H9 (cell line): ENCODE measurements at regions not wholly inside any gene's neighbourhood (a gene's known extent, or its start where the extent isn't known, plus 50 kb on each side); places are given as distances from the start of the nearest gene placed in this dataset.

ENCODE experiments used
- DNase-seq: peaks from one replicate; pipeline ENCODE4 v3.0.0-alpha.2; 2017
- H2AFZ ChIP-seq: one replicate; pipeline ENCODE4 v1.6.1; 2013; ENCODE audit warnings: mild to moderate bottlenecking, low read length, control low read depth, moderate library complexity
- H2AK5ac ChIP-seq: 2 replicates; pipeline ENCODE4 v1.6.1; 2013; ENCODE audit warnings: low read length, control low read depth, mixed read lengths; ENCODE audit not compliant: insufficient read length
- H2BK120ac ChIP-seq: one replicate; pipeline ENCODE4 v1.6.1; 2013; ENCODE audit warnings: low read depth, mild to moderate bottlenecking, low read length, control low read depth, inconsistent platforms; ENCODE audit not compliant: poor library complexity, severe bottlenecking
- H2BK12ac ChIP-seq: 2 replicates; pipeline ENCODE4 v1.6.1; 2013; ENCODE audit warnings: low read length, control low read depth, mixed read lengths, low read depth; ENCODE audit not compliant: insufficient read length
- H2BK15ac ChIP-seq: 2 replicates; pipeline ENCODE4 v1.6.1; 2013; ENCODE audit warnings: low read depth, low read length, control low read depth
- H2BK20ac ChIP-seq: one replicate; pipeline ENCODE4 v1.6.1; 2013; ENCODE audit warnings: low read depth, mild to moderate bottlenecking, low read length, control low read depth, inconsistent platforms; ENCODE audit not compliant: poor library complexity, severe bottlenecking
- H2BK5ac ChIP-seq: 2 replicates; pipeline ENCODE4 v1.6.1; 2013; ENCODE audit warnings: low read length, control low read depth, mixed read lengths; ENCODE audit not compliant: insufficient read length
- H3K14ac ChIP-seq: 2 replicates; pipeline ENCODE4 v1.6.1; 2013; ENCODE audit warnings: low read length, control low read depth; ENCODE audit not compliant: insufficient read depth
- H3K18ac ChIP-seq: 2 replicates; pipeline ENCODE4 v1.6.1; 2013; ENCODE audit warnings: low read depth, mild to moderate bottlenecking, mixed read lengths, low read length, control low read depth; ENCODE audit not compliant: insufficient read length
- H3K23ac ChIP-seq: 2 replicates; pipeline ENCODE4 v1.6.1; 2013; ENCODE audit warnings: low read length, control low read depth, mixed read lengths, low read depth; ENCODE audit not compliant: insufficient read length
- H3K23me2 ChIP-seq: 2 replicates; pipeline ENCODE4 v1.6.1; 2013; ENCODE audit warnings: low read depth, mild to moderate bottlenecking, mixed read lengths, low read length, control low read depth; ENCODE audit not compliant: insufficient read length, poor library complexity, severe bottlenecking
- H3K27ac ChIP-seq: 2 replicates; pipeline ENCODE4 v1.5.1; 2013; ENCODE audit warnings: low read length, control low read depth, mixed read lengths, low read depth; ENCODE audit not compliant: insufficient read length
- H3K27me3 ChIP-seq: 2 replicates; pipeline ENCODE4 v1.6.1; 2013; ENCODE audit warnings: low read length, control low read depth, inconsistent platforms; ENCODE audit not compliant: insufficient read depth
- H3K4ac ChIP-seq: 2 replicates; pipeline ENCODE4 v1.6.1; 2013; ENCODE audit warnings: low read depth, mild to moderate bottlenecking, control low read depth, inconsistent platforms, low read length, moderate library complexity
- H3K4me1 ChIP-seq: 2 replicates; pipeline ENCODE4 v1.6.1; 2013; ENCODE audit warnings: low read length, control low read depth, inconsistent platforms; ENCODE audit not compliant: insufficient read depth
- H3K4me2 ChIP-seq: 2 replicates; pipeline ENCODE4 v1.6.1; 2013; ENCODE audit warnings: low read length, control low read depth, mixed read lengths; ENCODE audit not compliant: insufficient read length, insufficient read depth
- H3K56ac ChIP-seq: 2 replicates; pipeline ENCODE4 v1.6.1; 2013; ENCODE audit warnings: low read depth, mild to moderate bottlenecking, mixed read lengths, low read length, control low read depth; ENCODE audit not compliant: insufficient read length
- H3K79me1 ChIP-seq: 2 replicates; pipeline ENCODE4 v1.6.1; 2013; ENCODE audit warnings: low read depth, mild to moderate bottlenecking, moderate library complexity, low read length, control low read depth, inconsistent platforms; ENCODE audit not compliant: insufficient read depth, poor library complexity, severe bottlenecking
- H3K79me2 ChIP-seq: 2 replicates; pipeline ENCODE4 v1.6.1; 2013; ENCODE audit warnings: low read length, control low read depth, inconsistent platforms; ENCODE audit not compliant: insufficient read depth
- H3K9ac ChIP-seq: 2 replicates; pipeline ENCODE4 v1.6.1; 2013; ENCODE audit warnings: low read length, control low read depth, mixed read lengths; ENCODE audit not compliant: insufficient read length; ENCODE audit errors: extremely low read depth
- H3K9me3 ChIP-seq: one replicate; pipeline ENCODE4 v1.6.1; 2013; ENCODE audit warnings: low read depth, low read length, inconsistent platforms; ENCODE audit not compliant: control insufficient read depth
- H3T11ph ChIP-seq: one replicate; pipeline ENCODE4 v1.6.1; 2013; ENCODE audit warnings: mild to moderate bottlenecking, low read length, control low read depth, inconsistent platforms
- H4K20me1 ChIP-seq: one replicate; pipeline ENCODE4 v1.6.1; 2013; ENCODE audit not compliant: control insufficient read depth, insufficient read length, insufficient read depth
- H4K5ac ChIP-seq: 2 replicates; pipeline ENCODE4 v1.6.1; 2013; ENCODE audit warnings: low read depth, mild to moderate bottlenecking, mixed read lengths, low read length, control low read depth; ENCODE audit not compliant: insufficient read length
- H4K8ac ChIP-seq: replicated peaks from 2 replicates; pipeline ENCODE4 v1.6.1; 2013; ENCODE audit warnings: low read length, control low read depth, mixed read lengths, low read depth; ENCODE audit not compliant: insufficient read length
- H4K91ac ChIP-seq: 2 replicates; pipeline ENCODE4 v1.6.1; 2013; ENCODE audit warnings: low read depth, mild to moderate bottlenecking, moderate library complexity, mixed read lengths, low read length, control low read depth; ENCODE audit not compliant: insufficient read length
- H3K27ac Mint-ChIP-seq, 3 experiments: 2 replicates in 2 of 3; 3 replicates in 1 of 3; pipeline ENCODE4 v1.8.0; 2020 to 2021; ENCODE audit warnings: mixed read lengths in 3 of 3, mild to moderate bottlenecking in 1 of 3, moderate library complexity in 1 of 3
- H3K27me3 Mint-ChIP-seq: 2 replicates; pipeline ENCODE4 v1.8.0; 2021; ENCODE audit warnings: low read depth, mild to moderate bottlenecking, moderate library complexity, mixed read lengths
- H3K36me3 Mint-ChIP-seq, 3 experiments: 2 replicates in 2 of 3; 3 replicates in 1 of 3; pipeline ENCODE4 v1.8.0; 2020 to 2021; ENCODE audit warnings: low read depth in 3 of 3, mixed read lengths in 3 of 3; ENCODE audit not compliant: insufficient read depth in 1 of 3
- H3K4me1 Mint-ChIP-seq, 2 experiments: 2 replicates each; pipeline ENCODE4 v1.8.0; 2020; ENCODE audit warnings: mixed read lengths in 2 of 2
- H3K4me3 Mint-ChIP-seq, 2 experiments: 2 replicates in 1 of 2; 3 replicates in 1 of 2; pipeline ENCODE4 v1.8.0; 2020 to 2021; ENCODE audit warnings: mild to moderate bottlenecking in 2 of 2, mixed read lengths in 2 of 2, moderate library complexity in 1 of 2
- H3K9me3 Mint-ChIP-seq, 2 experiments: 2 replicates in 1 of 2; 3 replicates in 1 of 2; pipeline ENCODE4 v1.8.0; 2020; ENCODE audit warnings: mild to moderate bottlenecking in 2 of 2, mixed read lengths in 2 of 2, moderate library complexity in 1 of 2
- WGBS: extraction: QIAGEN DNeasy Blood & Tissue Kit; methylation state at CpG from one replicate; pipeline ENCODE4 v1.1.7; 2013; ENCODE audit warnings: missing lambda C conversion rate, low lambda C conversion rate, mixed read lengths; ENCODE audit not compliant: insufficient read length; ENCODE audit errors: extremely low coverage; 5-methylcytosine and 5-hydroxymethylcytosine counted together
- TF ChIP-seq, protein P1 (sequence below): fragments of 200-600 bp; sonication (generic); conservative IDR thresholded peaks from 3 replicates; pipeline ENCODE4 v1.8.0; 2021; ENCODE audit warnings: antibody characterized with exemption, mild to moderate bottlenecking

DNA sequence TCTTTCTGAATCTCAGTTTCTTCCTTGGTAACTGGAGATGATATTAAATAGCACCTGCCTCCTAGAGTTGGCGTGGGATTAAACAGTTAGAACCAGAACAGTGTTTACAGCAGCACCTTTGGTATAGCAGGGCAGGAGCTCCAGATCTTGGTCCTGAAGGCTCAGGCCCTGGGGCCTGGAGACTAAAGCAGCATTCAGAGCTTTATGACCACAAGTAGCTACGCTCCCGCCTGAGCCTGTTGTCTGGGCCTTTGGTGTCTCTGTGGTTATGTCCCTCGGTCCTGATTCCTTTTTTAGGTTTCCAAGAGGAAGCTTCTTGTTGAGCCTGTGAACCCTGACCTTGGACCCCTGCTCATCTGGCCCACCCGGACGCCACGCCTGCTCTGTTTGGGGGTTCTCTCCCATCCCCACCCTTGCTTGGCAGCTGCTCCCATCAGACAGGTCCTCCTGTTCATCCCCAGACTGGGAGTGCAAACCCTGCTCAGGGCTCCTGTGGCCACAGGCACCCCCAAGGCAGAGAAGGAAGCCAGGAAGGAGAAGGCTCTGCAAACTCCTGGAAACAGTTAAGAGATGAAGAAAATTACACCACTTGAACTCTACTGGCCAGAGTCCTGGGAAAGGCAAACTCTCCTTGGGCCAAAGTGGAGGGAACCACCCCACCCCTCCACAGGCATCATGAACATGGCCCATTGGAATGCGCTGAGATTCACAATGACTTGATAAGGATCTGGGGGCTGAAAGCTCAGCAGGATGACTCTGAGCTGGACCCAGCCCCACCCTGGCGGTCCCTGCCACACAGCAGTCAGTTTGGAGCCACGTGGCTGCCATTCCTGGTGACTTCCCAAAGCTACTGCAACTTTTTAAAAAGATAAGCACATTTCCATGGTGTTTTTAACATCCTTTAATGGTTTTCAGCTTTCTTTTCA, 50.1 kb upstream of the TMEM72 start:
- Histone ChIP-seq H3K18ac (no peak overlapping the region), H3K14ac (no peak overlapping the region), H2BK120ac (no peak overlapping the region), H3K27me3 (peaks cover 14% of the 10 kb centered on the region; the same call in 1 of the 2 replicates), H3K79me2 (no peaks in the 10 kb centered on the region), H4K5ac (no peak overlapping the region), H2BK5ac (no peak overlapping the region), H2AK5ac (no peak overlapping the region), H4K20me1 (peaks cover 3% of the 10 kb centered on the region), H3K4me2 (no peak overlapping the region), H3K56ac (no peak overlapping the region), H2BK15ac (no peak overlapping the region), H3K4ac (no peak overlapping the region), H3K9me3 (no peaks in the 10 kb centered on the region), H3K79me1 (no peaks in the 10 kb centered on the region), H3T11ph (no peak overlapping the region), H3K27ac (no peak overlapping the region), H3K4me1 (no peaks in the 10 kb centered on the region; the same call in 1 of the 2 replicates), H2BK20ac (no peak overlapping the region), H4K91ac (no peak overlapping the region), H2AFZ (no peak overlapping the region), H3K23me2 (peaks cover 9% of the 10 kb centered on the region), H2BK12ac (no peak overlapping the region), H3K9ac (no peak overlapping the region), H4K8ac (no peak overlapping the region), H3K23ac (no peak overlapping the region)
- DNase-seq: no peak
- TF ChIP-seq, protein P1, sequence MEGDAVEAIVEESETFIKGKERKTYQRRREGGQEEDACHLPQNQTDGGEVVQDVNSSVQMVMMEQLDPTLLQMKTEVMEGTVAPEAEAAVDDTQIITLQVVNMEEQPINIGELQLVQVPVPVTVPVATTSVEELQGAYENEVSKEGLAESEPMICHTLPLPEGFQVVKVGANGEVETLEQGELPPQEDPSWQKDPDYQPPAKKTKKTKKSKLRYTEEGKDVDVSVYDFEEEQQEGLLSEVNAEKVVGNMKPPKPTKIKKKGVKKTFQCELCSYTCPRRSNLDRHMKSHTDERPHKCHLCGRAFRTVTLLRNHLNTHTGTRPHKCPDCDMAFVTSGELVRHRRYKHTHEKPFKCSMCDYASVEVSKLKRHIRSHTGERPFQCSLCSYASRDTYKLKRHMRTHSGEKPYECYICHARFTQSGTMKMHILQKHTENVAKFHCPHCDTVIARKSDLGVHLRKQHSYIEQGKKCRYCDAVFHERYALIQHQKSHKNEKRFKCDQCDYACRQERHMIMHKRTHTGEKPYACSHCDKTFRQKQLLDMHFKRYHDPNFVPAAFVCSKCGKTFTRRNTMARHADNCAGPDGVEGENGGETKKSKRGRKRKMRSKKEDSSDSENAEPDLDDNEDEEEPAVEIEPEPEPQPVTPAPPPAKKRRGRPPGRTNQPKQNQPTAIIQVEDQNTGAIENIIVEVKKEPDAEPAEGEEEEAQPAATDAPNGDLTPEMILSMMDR: no peak
- Mint-ChIP-seq H3K4me3 (no peak overlapping the region), H3K27me3 (peaks cover 60% of the 10 kb centered on the region), H3K4me1 (peaks cover 46 to 47% of the 10 kb centered on the region in 2 experiments), H3K36me3 (no peaks in the 10 kb centered on the region; a peak in 2 of 7 replicates), H3K27ac (no peak overlapping the region), H3K9me3 (peaks cover 0 to 3% of the 10 kb centered on the region in 2 experiments; a peak in 2 of 5 replicates)
- no CpG with 5 or more reads among the region's 10 CpGs for WGBS
